B cell (primary cell): ENCODE measurements at regions not wholly inside any gene's neighbourhood (a gene's known extent, or its start where the extent isn't known, plus 50 kb on each side); places are given as distances from the start of the nearest gene placed in this dataset.

Experiments used
- ATAC-seq: fragments of 200-7000 bp; cut with Tn5 transposase; one replicate; pipeline ENCODE4 v1.10.0; 2021; ENCODE audit warnings: low read depth, mild to moderate bottlenecking, moderate number of reproducible peaks, moderate library complexity
- CTCF ChIA-PET: fragments of 350-600 bp; sonication (Branson Sonifier 250); formaldehyde crosslinking; loops from one replicate; lab custom pipeline; 2021; ENCODE audit warnings: antibody characterized with exemption, inconsistent platforms; lab: Charles Lee
- POLR2A ChIA-PET: fragments of 350-600 bp; sonication (Branson Sonifier 250); formaldehyde crosslinking; loops from one replicate; lab custom pipeline; 2021; ENCODE audit warnings: antibody characterized with exemption; lab: Charles Lee
- DNase-seq: peaks from one replicate; pipeline ENCODE4 v3.0.0; 2013
- H2AFZ ChIP-seq: 2 replicates; pipeline ENCODE4 v1.6.1; 2012; ENCODE audit warnings: mild to moderate bottlenecking, low read depth, low read length; ENCODE audit not compliant: insufficient read depth, poor library complexity, severe bottlenecking
- H3K27ac ChIP-seq, 2 donors: 1 replicate in 1 of 2; 2 replicates in 1 of 2; pipeline ENCODE4 v1.5.1; 2012 to 2013; ENCODE audit warnings: low read length in 2 of 2, mild to moderate bottlenecking in 2 of 2, moderate library complexity in 1 of 2
- H3K27me3 ChIP-seq, 4 experiments: fragments of 200-600 bp in 1 of 4; sonication (generic) in 1 of 4; replicated peaks in 1 of 4; 1 replicate in 2 of 4; 2 replicates in 2 of 4; pipeline versions ENCODE4 v1.6.1 to v1.7.0; 2013 to 2016; ENCODE audit warnings: low read length in 3 of 4, mild to moderate bottlenecking in 2 of 4, mixed read lengths in 1 of 4, moderate library complexity in 1 of 4; ENCODE audit not compliant: insufficient read depth in 4 of 4, control insufficient read depth in 3 of 4; ENCODE audit errors: control extremely low read depth in 1 of 4
- H3K36me3 ChIP-seq, 2 experiments: replicated peaks in 1 of 2; 1 replicate in 1 of 2; 2 replicates in 1 of 2; pipeline versions ENCODE4 v1.6.1 to v1.7.1; 2013; ENCODE audit warnings: low read length in 1 of 2; ENCODE audit not compliant: insufficient read depth in 2 of 2, control insufficient read depth in 1 of 2; ENCODE audit errors: control extremely low read depth in 1 of 2, extremely low read depth in 1 of 2
- H3K4me1 ChIP-seq, 2 donors: fragments of 200-600 bp in 1 of 2; sonication (generic) in 1 of 2; 1 replicate in 1 of 2; 2 replicates in 1 of 2; pipeline versions ENCODE4 v1.5.1 to v1.6.1; 2013 to 2017; ENCODE audit warnings: low read length in 2 of 2; ENCODE audit not compliant: control insufficient read depth in 2 of 2, insufficient read depth in 2 of 2
- H3K4me2 ChIP-seq: replicated peaks from 2 replicates; pipeline ENCODE3; 2012; ENCODE audit warnings: mild to moderate bottlenecking, low read depth, low read length; ENCODE audit not compliant: poor library complexity, severe bottlenecking
- H3K4me3 ChIP-seq, 5 experiments: fragments of 200-600 bp in 1 of 5; sonication (generic) in 1 of 5; 1 replicate in 3 of 5; 2 replicates in 2 of 5; pipeline versions ENCODE4 v1.5.1 to v1.7.0; 2011 to 2016; ENCODE audit warnings: low read length in 4 of 5, mild to moderate bottlenecking in 4 of 5, low read depth in 2 of 5, control low read depth in 1 of 5, moderate library complexity in 1 of 5; ENCODE audit not compliant: insufficient read depth in 1 of 5; ENCODE audit errors: control extremely low read depth in 1 of 5, extremely low read depth in 1 of 5
- H3K79me2 ChIP-seq: fragments of 200-600 bp; sonication (generic); one replicate; pipeline ENCODE4 v1.6.0; 2016; ENCODE audit warnings: low read length; ENCODE audit not compliant: control insufficient read depth, insufficient read depth
- H3K9ac ChIP-seq: fragments of 200-600 bp; sonication (generic); 2 replicates; pipeline ENCODE4 v1.6.1; 2017; ENCODE audit warnings: mild to moderate bottlenecking, low read length, moderate library complexity
- H3K9me3 ChIP-seq, 3 donors: one replicate each; pipeline versions ENCODE4 v1.6.1 to v1.7.1; 2013; ENCODE audit warnings: low read length in 2 of 3; ENCODE audit not compliant: control insufficient read depth in 2 of 3, insufficient read depth in 1 of 3; ENCODE audit errors: control extremely low read depth in 1 of 3
- H4K20me1 ChIP-seq: 2 replicates; pipeline ENCODE4 v1.6.0; 2012; ENCODE audit warnings: mild to moderate bottlenecking, low read length; ENCODE audit not compliant: insufficient read depth, control insufficient read depth, poor library complexity, severe bottlenecking
- H3K27ac Mint-ChIP-seq: one replicate; pipeline ENCODE4 v1.8.0; 2021; ENCODE audit warnings: mixed read lengths
- H3K27me3 Mint-ChIP-seq: one replicate; pipeline ENCODE4 v1.8.0; 2021; ENCODE audit warnings: mixed read lengths
- H3K4me1 Mint-ChIP-seq: one replicate; pipeline ENCODE4 v1.8.0; 2021; ENCODE audit warnings: mixed read lengths
- H3K4me3 Mint-ChIP-seq: one replicate; pipeline ENCODE4 v1.8.0; 2021; ENCODE audit warnings: mixed read lengths
- H3K9me3 Mint-ChIP-seq: one replicate; pipeline ENCODE4 v1.8.0; 2022; ENCODE audit warnings: mixed read lengths; ENCODE audit not compliant: insufficient read depth
- CTCF ChIP-seq: fragments of 200-600 bp; IDR thresholded peaks from one replicate; pipeline ENCODE4 v1.8.0; 2022; ENCODE audit warnings: antibody characterized with exemption, mild to moderate bottlenecking
- EZH2 ChIP-seq: IDR thresholded peaks from 2 replicates; pipeline ENCODE4 v1.6.1; 2012; ENCODE audit warnings: borderline replicate concordance, low read depth, mild to moderate bottlenecking, moderate library complexity, low read length; ENCODE audit not compliant: insufficient read depth, poor library complexity, severe bottlenecking
- WGBS: methylation state at CpG from one replicate; pipeline ENCODE4 v1.1.5; 2013; ENCODE audit warnings: missing lambda C conversion rate; ENCODE audit not compliant: insufficient coverage; 5-methylcytosine and 5-hydroxymethylcytosine counted together
- intact Hi-C: fragments of 100-400 bp; cut with micrococcal nuclease; formaldehyde crosslinking; loops from one replicate; pipeline ENCODE4 v1.10.0; 2022

- Mint-ChIP-seq H3K27me3 (no peaks in the 10 kb centered on the region), H3K4me3 (no peak overlapping the region), H3K9me3 (peaks cover 3% of the 10 kb centered on the region), H3K27ac (no peak overlapping the region), H3K4me1 (no peaks in the 10 kb centered on the region)
- CTCF ChIA-PET = no interaction called here
- POLR2A ChIA-PET = no interaction called here
- H3K27ac ChIP-seq = no peak overlapping the region
- no CpG with 5 or more reads among the region's 4 CpGs for WGBS
- H3K9me3 ChIP-seq = no peaks in the 10 kb centered on the region
- no peak overlapping the region for H2AFZ ChIP-seq
- no peak overlapping the region for H3K4me2 ChIP-seq
- TF ChIP-seq CTCF (no peak), EZH2 (no peak)
- intact Hi-C loops = no loop called here
- no peaks in the 10 kb centered on the region for H3K36me3 ChIP-seq
- H3K27me3 ChIP-seq = no peaks in the 10 kb centered on the region
- no peaks in the 10 kb centered on the region for H3K79me2 ChIP-seq
- no peaks in the 10 kb centered on the region for H3K4me1 ChIP-seq
- no peaks in the 10 kb centered on the region for H4K20me1 ChIP-seq
- no peak overlapping the region for H3K4me3 ChIP-seq
- DNase-seq (no peak), ATAC-seq (no peak)
- H3K9ac ChIP-seq = no peak overlapping the region
Measured at GRCh38 chrX:17930850-17931249, 69.8 kb upstream of the RAI2 start.

GRCh38 chrX:17923546-17923945, 62.4 kb upstream of the RAI2 start:
- Histone ChIP-seq H3K4me1 (no peaks in the 10 kb centered on the region), H3K27me3 (no peaks in the 10 kb centered on the region), H4K20me1 (no peaks in the 10 kb centered on the region), H3K27ac (no peak overlapping the region), H3K79me2 (no peaks in the 10 kb centered on the region), H3K4me3 (no peak overlapping the region), H3K9me3 (no peaks in the 10 kb centered on the region), H2AFZ (no peak overlapping the region), H3K4me2 (no peak overlapping the region), H3K9ac (no peak overlapping the region), H3K36me3 (no peaks in the 10 kb centered on the region)
- DNase-seq (no peak), ATAC-seq (no peak)
- Mint-ChIP-seq H3K27ac (no peak overlapping the region), H3K4me3 (no peak overlapping the region), H3K9me3 (peaks cover 3% of the 10 kb centered on the region), H3K27me3 (no peaks in the 10 kb centered on the region), H3K4me1 (no peaks in the 10 kb centered on the region)
- TF ChIP-seq EZH2 = no peak
- TF ChIP-seq CTCF = no peak
- POLR2A ChIA-PET = no interaction called here
- CTCF ChIA-PET = no interaction called here
- intact Hi-C loops = no loop called here
